ENCODE measurements at regions not wholly inside any gene's neighbourhood (a gene's known extent, or its start where the extent isn't known, plus 50 kb on each side); places are given as distances from the start of the nearest gene placed in this dataset.

DNA sequence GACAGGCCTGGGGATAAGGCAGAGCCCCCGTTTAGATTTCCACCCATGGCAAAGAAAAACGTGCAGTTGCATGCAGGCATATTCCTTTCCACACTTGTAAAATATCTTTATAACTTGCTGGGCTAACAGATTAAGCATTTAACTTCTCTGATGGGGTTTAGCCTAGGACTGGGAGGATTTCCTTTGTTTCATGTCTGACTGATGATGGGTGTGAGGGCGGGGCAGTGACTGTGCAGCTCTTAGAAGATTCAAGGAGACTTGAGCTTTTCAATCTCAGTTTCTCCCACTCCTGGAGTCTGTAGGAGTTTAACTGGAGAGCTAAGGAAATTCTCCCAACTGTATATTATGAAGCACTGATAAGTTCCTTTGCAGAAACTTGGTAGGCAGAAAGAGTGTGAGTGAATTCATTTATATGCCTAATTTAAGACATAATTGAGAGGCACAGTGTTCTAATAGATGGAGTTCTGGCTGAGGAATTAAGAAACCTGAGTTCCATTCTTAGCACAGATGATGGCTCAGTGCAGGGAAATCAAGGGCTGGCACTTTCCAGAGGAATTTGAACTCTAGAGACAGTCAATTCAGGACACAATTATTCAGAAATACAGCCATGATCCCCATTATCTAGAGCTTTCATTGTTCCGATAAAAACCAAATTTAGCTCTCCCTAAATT is 214.6 kb upstream of the CNR1 start:
- Histone ChIP-seq H3K79me2 (ENCODE audit: control insufficient read depth, low read length) (no peaks in the 10 kb centered on the region), H3F3A (ENCODE audit: control insufficient read depth, insufficient read depth) (no peaks in the 10 kb centered on the region), H3K4me2 (ENCODE audit: low read length) (no peak overlapping the region), H4K20me1 (ENCODE audit: control insufficient read depth, insufficient read depth, low read depth, low read length) (no peaks in the 10 kb centered on the region), H3K4me1 (ENCODE audit: control insufficient read depth, low read length) (no peaks in the 10 kb centered on the region), H3K27ac (ENCODE audit: low read depth, low read length) (no peak overlapping the region), H3K9me2 (replicated peaks; ENCODE audit: control insufficient read depth, low read length) (no peaks in the 10 kb centered on the region), H3K36me3 (ENCODE audit: control insufficient read depth, low read length) (no peaks in the 10 kb centered on the region), H3K27me3 (ENCODE audit: control insufficient read depth, low read length) (no peaks in the 10 kb centered on the region), H3K9me3 (ENCODE audit: control insufficient read depth, insufficient read depth, low read length) (no peaks in the 10 kb centered on the region), H3K4me3 (ENCODE audit: low read length) (no peak overlapping the region)
- no peak for TF ChIP-seq EZH2phosphoT487 (IDR thresholded peaks at IDR 0.05; ENCODE audit: borderline replicate concordance, low read length)
- TF ChIP-seq, protein P1, sequence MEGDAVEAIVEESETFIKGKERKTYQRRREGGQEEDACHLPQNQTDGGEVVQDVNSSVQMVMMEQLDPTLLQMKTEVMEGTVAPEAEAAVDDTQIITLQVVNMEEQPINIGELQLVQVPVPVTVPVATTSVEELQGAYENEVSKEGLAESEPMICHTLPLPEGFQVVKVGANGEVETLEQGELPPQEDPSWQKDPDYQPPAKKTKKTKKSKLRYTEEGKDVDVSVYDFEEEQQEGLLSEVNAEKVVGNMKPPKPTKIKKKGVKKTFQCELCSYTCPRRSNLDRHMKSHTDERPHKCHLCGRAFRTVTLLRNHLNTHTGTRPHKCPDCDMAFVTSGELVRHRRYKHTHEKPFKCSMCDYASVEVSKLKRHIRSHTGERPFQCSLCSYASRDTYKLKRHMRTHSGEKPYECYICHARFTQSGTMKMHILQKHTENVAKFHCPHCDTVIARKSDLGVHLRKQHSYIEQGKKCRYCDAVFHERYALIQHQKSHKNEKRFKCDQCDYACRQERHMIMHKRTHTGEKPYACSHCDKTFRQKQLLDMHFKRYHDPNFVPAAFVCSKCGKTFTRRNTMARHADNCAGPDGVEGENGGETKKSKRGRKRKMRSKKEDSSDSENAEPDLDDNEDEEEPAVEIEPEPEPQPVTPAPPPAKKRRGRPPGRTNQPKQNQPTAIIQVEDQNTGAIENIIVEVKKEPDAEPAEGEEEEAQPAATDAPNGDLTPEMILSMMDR (IDR thresholded peaks at IDR 0.05; ENCODE audit: low read depth, low read length, poor library complexity, severe bottlenecking): no peak

DNA sequence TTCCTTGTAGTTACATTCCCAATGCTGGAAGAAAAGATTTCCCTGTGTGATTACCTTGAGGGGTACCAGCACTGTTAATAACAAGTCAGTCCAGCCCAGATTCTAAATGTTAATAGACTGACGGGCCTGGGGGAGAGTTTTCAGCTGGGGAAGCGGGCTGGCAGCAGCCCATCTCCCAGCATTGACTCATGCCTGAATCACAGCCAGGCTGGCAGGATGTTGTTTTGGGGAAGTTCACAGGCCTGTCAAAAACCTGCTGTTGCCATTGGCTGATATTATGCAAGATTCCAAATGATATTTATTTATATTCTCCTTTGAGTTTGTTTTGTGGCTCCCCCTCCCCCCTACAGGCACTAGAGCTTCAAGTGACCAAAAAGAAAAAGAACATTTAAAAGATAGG is 213.9 kb upstream of the CNR1 start:
- Histone ChIP-seq H3K9me2 (replicated peaks; ENCODE audit: control insufficient read depth, low read length) (no peaks in the 10 kb centered on the region), H3F3A (ENCODE audit: control insufficient read depth, insufficient read depth) (no peaks in the 10 kb centered on the region), H3K4me3 (ENCODE audit: low read length) (no peak overlapping the region), H3K4me1 (ENCODE audit: control insufficient read depth, low read length) (no peaks in the 10 kb centered on the region), H3K79me2 (ENCODE audit: control insufficient read depth, low read length) (no peaks in the 10 kb centered on the region), H3K4me2 (ENCODE audit: low read length) (no peak overlapping the region), H3K9me3 (ENCODE audit: control insufficient read depth, insufficient read depth, low read length) (no peaks in the 10 kb centered on the region), H3K27ac (ENCODE audit: low read depth, low read length) (no peak overlapping the region), H4K20me1 (ENCODE audit: control insufficient read depth, insufficient read depth, low read depth, low read length) (no peaks in the 10 kb centered on the region), H3K27me3 (ENCODE audit: control insufficient read depth, low read length) (no peaks in the 10 kb centered on the region), H3K36me3 (ENCODE audit: control insufficient read depth, low read length) (no peaks in the 10 kb centered on the region)
- no peak for TF ChIP-seq EZH2phosphoT487 (IDR thresholded peaks at IDR 0.05; ENCODE audit: borderline replicate concordance, low read length)
- TF ChIP-seq, protein P1 (IDR thresholded peaks at IDR 0.05; ENCODE audit: low read depth, low read length, poor library complexity, severe bottlenecking): no peak

DNA sequence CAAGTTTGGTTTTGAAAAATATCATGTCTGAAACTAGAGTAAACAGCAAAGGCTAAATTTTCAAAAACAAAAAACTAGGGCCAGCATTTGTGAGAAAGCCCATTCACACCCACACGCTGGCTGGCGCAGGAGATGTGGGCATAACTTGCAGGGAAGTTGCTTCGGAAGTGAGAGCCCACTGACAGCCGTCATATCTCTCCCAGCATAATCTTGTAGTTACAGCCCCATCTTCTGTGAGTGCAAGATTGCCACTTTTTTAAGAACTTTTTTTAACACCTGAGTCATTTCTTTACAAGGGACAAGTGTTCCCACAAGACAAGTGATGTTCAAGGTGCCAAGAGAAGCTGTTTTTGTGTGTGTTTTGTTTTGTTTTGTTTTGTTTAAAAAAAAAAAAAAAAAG is 212.5 kb upstream of the CNR1 start:
- no peak overlapping the region for H3K27ac ChIP-seq (ENCODE audit: low read depth, low read length)
- H3K4me1 ChIP-seq (ENCODE audit: control insufficient read depth, low read length): no peaks in the 10 kb centered on the region
- H3K79me2 ChIP-seq (ENCODE audit: control insufficient read depth, low read length): no peaks in the 10 kb centered on the region
- H3K9me3 ChIP-seq (ENCODE audit: control insufficient read depth, insufficient read depth, low read length): no peaks in the 10 kb centered on the region
- H3K27me3 ChIP-seq (ENCODE audit: control insufficient read depth, low read length): no peaks in the 10 kb centered on the region
- TF ChIP-seq, protein P1 (IDR thresholded peaks at IDR 0.05; ENCODE audit: low read depth, low read length, poor library complexity, severe bottlenecking): no peak
- TF ChIP-seq EZH2phosphoT487 (IDR thresholded peaks at IDR 0.05; ENCODE audit: borderline replicate concordance, low read length): no peak
- no peaks in the 10 kb centered on the region for H4K20me1 ChIP-seq (ENCODE audit: control insufficient read depth, insufficient read depth, low read depth, low read length)
- no peaks in the 10 kb centered on the region for H3K9me2 ChIP-seq (replicated peaks; ENCODE audit: control insufficient read depth, low read length)
- H3F3A ChIP-seq (ENCODE audit: control insufficient read depth, insufficient read depth): no peaks in the 10 kb centered on the region
- H3K36me3 ChIP-seq (ENCODE audit: control insufficient read depth, low read length): no peaks in the 10 kb centered on the region
- no peak overlapping the region for H3K4me3 ChIP-seq (ENCODE audit: low read length)
- no peak overlapping the region for H3K4me2 ChIP-seq (ENCODE audit: low read length)

Measured in DOHH2 (cell line).